ENCODE measurements at regions not wholly inside any gene's neighbourhood (a gene's known extent, or its start where the extent isn't known, plus 50 kb on each side); places are given as distances from the start of the nearest gene placed in this dataset.

GRCh38 chr9:14508884-14509283 is 184.3 kb downstream of the ZDHHC21 start:
- no peak overlapping the region for H2BK15ac ChIP-seq (ENCODE audit: low read depth, low read length)
- no peak overlapping the region for H2BK20ac ChIP-seq (ENCODE audit: low read depth, low read length, poor library complexity, severe bottlenecking)
- H3K27ac ChIP-seq (ENCODE audit: insufficient read length, low read depth, low read length): no peak overlapping the region
- H3K36me3 Mint-ChIP-seq (ENCODE audit: insufficient read depth in 1 of 3, low read depth in 3 of 3): no peaks in the 10 kb centered on the region
- no peak for TF ChIP-seq CTCF (conservative IDR thresholded peaks at IDR 0.05)
- H3T11ph ChIP-seq (ENCODE audit: low read length): no peak overlapping the region
- no peak overlapping the region for H3K27ac Mint-ChIP-seq
- no peak overlapping the region for H3K4me3 Mint-ChIP-seq
- no peak overlapping the region for H3K4me2 ChIP-seq (ENCODE audit: insufficient read depth, insufficient read length, low read length)
- H3K79me1 ChIP-seq (ENCODE audit: insufficient read depth, low read depth, low read length, poor library complexity, severe bottlenecking): no peaks in the 10 kb centered on the region
- no peaks in the 10 kb centered on the region for H3K23me2 ChIP-seq (ENCODE audit: insufficient read length, low read depth, low read length, poor library complexity, severe bottlenecking)
- DNase-seq: no peak
- H3K23ac ChIP-seq (ENCODE audit: insufficient read length, low read depth, low read length): no peak overlapping the region
- no peak overlapping the region for H4K5ac ChIP-seq (ENCODE audit: insufficient read length, low read depth, low read length)
- H3K27me3 ChIP-seq (ENCODE audit: insufficient read depth, low read length): no peaks in the 10 kb centered on the region
- no peak overlapping the region for H2AFZ ChIP-seq (ENCODE audit: low read length)
- H3K9me3 ChIP-seq (ENCODE audit: control insufficient read depth, low read depth, low read length): no peaks in the 10 kb centered on the region
- no peak overlapping the region for H3K4ac ChIP-seq (ENCODE audit: low read depth, low read length)
- no peaks in the 10 kb centered on the region for H3K79me2 ChIP-seq (ENCODE audit: insufficient read depth, low read length)
- H3K27me3 Mint-ChIP-seq (ENCODE audit: low read depth): no peaks in the 10 kb centered on the region
- H3K18ac ChIP-seq (ENCODE audit: insufficient read length, low read depth, low read length): no peak overlapping the region
- H3K9me3 Mint-ChIP-seq: no peaks in the 10 kb centered on the region
- H4K91ac ChIP-seq (ENCODE audit: insufficient read length, low read depth, low read length): no peak overlapping the region
- H3K4me1 ChIP-seq (ENCODE audit: insufficient read depth, low read length): no peaks in the 10 kb centered on the region
- no peak overlapping the region for H2BK12ac ChIP-seq (ENCODE audit: insufficient read length, low read depth, low read length)
- H3K56ac ChIP-seq (ENCODE audit: insufficient read length, low read depth, low read length): no peak overlapping the region
- H3K14ac ChIP-seq (ENCODE audit: insufficient read depth, low read length): no peak overlapping the region
- no peak overlapping the region for H2BK120ac ChIP-seq (ENCODE audit: low read depth, low read length, poor library complexity, severe bottlenecking)
- no CpG with 5 or more reads among the region's 2 CpGs for WGBS (ENCODE audit: extremely low coverage, insufficient read length, low lambda C conversion rate)
- no peak overlapping the region for H3K9ac ChIP-seq (ENCODE audit: extremely low read depth, insufficient read length, low read length)
- no peak overlapping the region for H2BK5ac ChIP-seq (ENCODE audit: insufficient read length, low read length)
- H4K20me1 ChIP-seq (ENCODE audit: control insufficient read depth, insufficient read depth, insufficient read length): no peaks in the 10 kb centered on the region
- H2AK5ac ChIP-seq (ENCODE audit: insufficient read length, low read length): no peak overlapping the region
- no peak overlapping the region for H4K8ac ChIP-seq (replicated peaks; ENCODE audit: insufficient read length, low read depth, low read length)
- no peaks in the 10 kb centered on the region for H3K4me1 Mint-ChIP-seq
